DND-41 (cell line): ENCODE measurements at regions not wholly inside any gene's neighbourhood (a gene's known extent, or its start where the extent isn't known, plus 50 kb on each side); places are given as distances from the start of the nearest gene placed in this dataset.

Experiments used
- EZH2 ChIP-seq: IDR thresholded peaks from 3 replicates; pipeline ENCODE4 v1.6.1; 2012; ENCODE audit warnings: borderline replicate concordance, low read depth, mild to moderate bottlenecking, moderate library complexity, low read length, inconsistent platforms; ENCODE audit not compliant: severe bottlenecking
- TF ChIP-seq, protein P1 (sequence below): IDR thresholded peaks from 2 replicates; pipeline ENCODE4 v1.5.1; 2012; ENCODE audit warnings: borderline replicate concordance, low read length, moderate library complexity, mild to moderate bottlenecking; ENCODE audit not compliant: poor library complexity, severe bottlenecking; ENCODE audit errors: extremely low read depth

GRCh38 chrX:98931216-98931615, 1478.9 kb downstream of the PCDH19 start:
- TF ChIP-seq, protein P1, sequence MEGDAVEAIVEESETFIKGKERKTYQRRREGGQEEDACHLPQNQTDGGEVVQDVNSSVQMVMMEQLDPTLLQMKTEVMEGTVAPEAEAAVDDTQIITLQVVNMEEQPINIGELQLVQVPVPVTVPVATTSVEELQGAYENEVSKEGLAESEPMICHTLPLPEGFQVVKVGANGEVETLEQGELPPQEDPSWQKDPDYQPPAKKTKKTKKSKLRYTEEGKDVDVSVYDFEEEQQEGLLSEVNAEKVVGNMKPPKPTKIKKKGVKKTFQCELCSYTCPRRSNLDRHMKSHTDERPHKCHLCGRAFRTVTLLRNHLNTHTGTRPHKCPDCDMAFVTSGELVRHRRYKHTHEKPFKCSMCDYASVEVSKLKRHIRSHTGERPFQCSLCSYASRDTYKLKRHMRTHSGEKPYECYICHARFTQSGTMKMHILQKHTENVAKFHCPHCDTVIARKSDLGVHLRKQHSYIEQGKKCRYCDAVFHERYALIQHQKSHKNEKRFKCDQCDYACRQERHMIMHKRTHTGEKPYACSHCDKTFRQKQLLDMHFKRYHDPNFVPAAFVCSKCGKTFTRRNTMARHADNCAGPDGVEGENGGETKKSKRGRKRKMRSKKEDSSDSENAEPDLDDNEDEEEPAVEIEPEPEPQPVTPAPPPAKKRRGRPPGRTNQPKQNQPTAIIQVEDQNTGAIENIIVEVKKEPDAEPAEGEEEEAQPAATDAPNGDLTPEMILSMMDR: no peak
- TF ChIP-seq EZH2: no peak
